GM12872 (cell line): ENCODE measurements at regions not wholly inside any gene's neighbourhood (a gene's known extent, or its start where the extent isn't known, plus 50 kb on each side); places are given as distances from the start of the nearest gene placed in this dataset.

ENCODE experiments used
- CTCF ChIP-seq: IDR thresholded peaks from 3 replicates; pipeline ENCODE4 v1.5.1; 2011; ENCODE audit warnings: low read depth, mild to moderate bottlenecking, low read length, moderate library complexity; ENCODE audit not compliant: insufficient read depth

- TF ChIP-seq CTCF: no peak
These were observed 469.0 kb downstream of the MEIS1 start for GRCh38 chr2:66903745-66904465.

GRCh38 chr2:66915237-66915636 is 480.3 kb downstream of the MEIS1 start:
- no peak for TF ChIP-seq CTCF

GRCh38 chr2:66919286-66919685 is 477.8 kb upstream of the ETAA1 start:
- TF ChIP-seq CTCF: no peak

- no peak for TF ChIP-seq CTCF
These were observed 476.7 kb upstream of the ETAA1 start for GRCh38 chr2:66920415-66920814.

GRCh38 chr2:66925128-66925527 is 472.0 kb upstream of the ETAA1 start:
- no peak for TF ChIP-seq CTCF

- no peak for TF ChIP-seq CTCF
These were observed 470.5 kb upstream of the ETAA1 start for GRCh38 chr2:66926594-66927112.

GRCh38 chr2:66929632-66930338 is 467.3 kb upstream of the ETAA1 start:
- no peak for TF ChIP-seq CTCF
